Kidney capillary endothelial cell (primary cell): ENCODE measurements at regions not wholly inside any gene's neighbourhood (a gene's known extent, or its start where the extent isn't known, plus 50 kb on each side); places are given as distances from the start of the nearest gene placed in this dataset.
"Not testable (repeated sequence)": the region's sequence is repeated elsewhere in the genome, so short reads cannot be mapped to it uniquely, and the experiment has no call there.

Experiments
- DNase-seq: peaks from one replicate; pipeline ENCODE4 v3.0.0-alpha.2; 2018; ENCODE audit warnings: low spot score

DNA sequence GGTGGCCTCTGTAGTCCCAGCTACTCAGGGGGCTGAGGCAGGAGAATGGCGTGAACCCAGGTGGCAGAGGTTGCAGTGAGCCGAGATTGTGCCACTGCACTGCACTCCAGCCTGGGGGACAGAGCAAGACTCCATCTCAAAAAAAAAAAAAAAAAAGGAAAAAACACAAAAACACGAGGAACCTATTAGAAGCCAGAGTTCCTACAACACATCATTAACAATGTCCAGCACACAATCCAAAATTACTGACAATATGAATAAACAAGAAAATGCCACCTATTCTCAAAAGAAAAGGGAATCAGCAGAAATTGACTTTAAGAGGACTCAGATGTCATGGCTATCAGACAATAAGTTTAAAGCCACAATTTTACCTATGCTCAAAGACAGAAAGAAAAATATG lies 57.3 kb upstream of the HS3ST3A1 start:
- DNase-seq, result not testable (repeated sequence)

DNA sequence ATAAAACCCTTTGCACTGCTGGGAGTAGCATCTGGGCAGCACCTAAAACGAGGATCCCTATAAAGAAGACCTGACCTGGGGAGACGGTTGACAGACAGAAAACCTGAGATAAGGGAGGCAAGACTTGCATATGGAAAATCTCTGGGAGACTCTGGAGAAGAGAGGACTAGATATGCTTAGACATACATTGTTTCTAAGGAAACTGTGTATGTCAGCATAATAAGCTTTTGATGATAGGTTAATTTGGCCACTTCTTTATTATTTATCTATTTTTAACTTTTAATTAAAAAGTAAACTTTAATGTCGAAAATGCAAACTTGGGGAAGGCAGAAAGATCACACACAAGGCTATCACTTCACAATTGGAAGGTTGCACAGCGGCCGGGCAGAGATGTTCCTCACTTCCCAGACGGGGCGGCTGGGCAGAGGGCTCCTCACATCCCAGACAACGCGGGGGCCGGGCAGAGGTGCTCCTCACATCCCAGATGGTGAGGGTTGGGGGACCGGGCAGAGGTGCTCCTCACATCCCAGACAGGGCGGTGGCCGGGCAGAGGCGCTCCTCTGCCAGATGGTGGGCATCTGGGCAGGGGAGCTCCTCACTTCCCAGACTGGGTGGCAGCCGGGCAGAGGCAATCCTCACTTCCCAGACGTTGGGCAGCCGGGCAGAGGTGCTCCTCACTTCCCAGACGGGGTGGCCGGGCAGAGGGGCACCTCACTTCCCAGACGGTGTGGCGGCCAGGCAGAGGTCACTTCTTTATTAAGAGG lies 64.3 kb upstream of the HS3ST3A1 start:
- DNase-seq, result no peak

DNA sequence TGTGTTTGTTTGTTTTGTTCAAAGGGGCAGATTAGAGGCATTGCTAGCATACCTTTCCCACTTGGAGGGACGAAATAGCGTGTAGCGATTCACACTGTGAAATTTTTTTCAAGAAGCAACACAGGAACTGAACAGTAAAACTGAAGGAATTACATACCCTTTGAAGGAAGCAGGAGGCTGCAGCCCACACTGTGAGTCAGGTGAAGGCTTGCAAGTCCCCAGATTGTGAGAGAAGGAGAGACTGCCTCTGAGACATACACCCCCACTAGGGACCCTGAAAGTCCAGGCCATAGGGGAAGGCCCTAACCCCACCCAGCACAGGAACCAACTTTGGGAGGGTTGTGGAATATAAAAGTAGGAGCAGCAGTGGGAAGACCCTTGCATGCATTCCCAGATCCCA lies 69.6 kb upstream of the HS3ST3A1 start:
- DNase-seq, result no peak

DNA sequence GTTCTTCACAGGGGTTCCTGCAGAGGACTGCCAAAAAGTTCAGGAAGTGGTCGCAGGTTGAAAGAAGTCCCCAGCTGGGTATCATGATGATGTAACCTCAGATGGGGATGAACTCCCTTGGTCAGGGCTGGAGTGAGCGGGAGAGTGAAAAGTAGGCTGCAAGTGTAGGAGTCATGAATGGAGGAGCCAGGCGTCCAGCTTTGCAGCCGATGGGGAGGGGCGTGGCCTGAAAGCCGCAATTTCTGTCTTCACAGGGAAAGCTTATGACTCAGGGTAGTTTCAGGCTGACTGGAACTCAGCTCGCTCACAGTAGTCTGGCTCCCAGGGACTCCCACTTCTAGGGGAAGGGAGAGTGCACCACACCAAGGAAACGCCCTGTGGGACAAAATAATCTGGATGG lies 70.0 kb upstream of the HS3ST3A1 start:
- no peak for DNase-seq

DNA sequence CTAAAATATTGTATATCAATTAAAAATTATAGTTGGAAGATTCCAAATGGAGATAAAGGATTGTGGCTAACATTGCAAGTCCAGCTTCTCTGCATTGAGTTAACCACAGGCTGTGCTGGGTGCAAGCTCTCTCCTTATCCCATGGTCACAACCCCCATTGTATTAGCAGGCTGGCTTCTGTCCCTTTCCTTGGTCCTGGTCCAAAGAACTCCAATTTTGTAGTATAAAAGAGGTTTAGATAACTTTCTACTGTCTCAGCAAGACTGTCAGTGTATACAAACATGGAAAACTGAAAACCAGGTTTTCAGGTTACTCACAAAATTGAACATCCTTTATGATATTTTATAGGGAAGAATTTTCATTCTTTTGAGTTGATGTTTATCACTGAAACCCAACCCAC lies 76.6 kb upstream of the HS3ST3A1 start:
- no peak for DNase-seq

DNA sequence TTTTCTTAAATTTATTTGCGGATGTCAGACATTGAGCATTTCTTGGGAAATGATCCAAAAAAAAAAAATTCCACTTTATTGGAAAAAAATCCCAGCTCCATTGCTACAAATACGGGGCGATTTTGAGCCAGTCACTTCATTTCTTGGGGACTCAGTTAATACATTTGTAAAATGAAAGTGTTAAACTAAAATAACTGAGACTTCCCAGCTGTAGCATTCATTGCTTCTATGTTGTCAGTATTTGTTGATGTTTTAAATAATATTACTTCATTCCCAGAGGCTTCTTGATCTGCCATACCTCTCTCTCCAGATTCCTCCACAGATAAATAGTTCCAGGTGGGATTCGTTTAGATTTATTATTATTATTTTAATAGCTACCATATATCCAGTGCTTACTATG lies 77.1 kb upstream of the HS3ST3A1 start:
- DNase-seq, result no peak

DNA sequence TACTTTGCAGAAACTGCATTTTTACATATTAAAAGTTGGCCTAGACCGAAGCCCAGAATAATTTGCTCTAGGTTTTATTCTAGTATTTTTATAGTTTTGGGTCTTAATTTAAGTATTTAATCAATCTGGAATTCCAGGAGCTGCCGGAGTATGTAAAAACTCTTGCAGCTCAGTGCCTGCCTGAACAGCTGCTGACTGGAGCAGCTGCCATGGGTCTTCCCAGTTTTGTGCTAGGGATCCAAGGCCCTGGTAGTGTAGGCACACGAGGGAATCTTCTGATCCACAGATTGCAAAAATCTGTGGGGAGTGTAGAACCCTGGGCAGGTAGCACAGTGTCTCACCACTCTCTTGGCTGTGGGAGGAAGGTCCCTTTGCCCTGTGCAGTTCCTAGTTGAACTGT lies 87.0 kb upstream of the HS3ST3A1 start:
- DNase-seq, result no peak

DNA sequence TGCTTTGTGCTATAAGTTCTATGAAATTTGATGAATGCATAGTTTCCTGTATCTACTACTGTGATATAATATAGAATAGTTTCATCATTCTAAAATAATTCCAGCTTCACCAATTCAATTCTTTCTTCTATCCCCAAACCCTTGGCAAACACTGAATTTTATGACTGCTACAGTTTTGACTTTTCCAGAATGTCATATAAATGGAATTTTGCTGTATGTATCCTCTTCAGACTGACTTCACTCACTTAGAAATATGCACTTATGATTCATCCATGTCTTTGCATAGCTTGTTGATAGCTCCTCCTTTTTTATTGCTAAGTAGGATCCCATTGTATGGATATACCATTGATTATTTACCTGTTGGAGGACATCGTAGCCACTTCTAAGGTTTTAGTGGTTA lies 89.1 kb upstream of the HS3ST3A1 start:
- DNase-seq, result no peak

DNA sequence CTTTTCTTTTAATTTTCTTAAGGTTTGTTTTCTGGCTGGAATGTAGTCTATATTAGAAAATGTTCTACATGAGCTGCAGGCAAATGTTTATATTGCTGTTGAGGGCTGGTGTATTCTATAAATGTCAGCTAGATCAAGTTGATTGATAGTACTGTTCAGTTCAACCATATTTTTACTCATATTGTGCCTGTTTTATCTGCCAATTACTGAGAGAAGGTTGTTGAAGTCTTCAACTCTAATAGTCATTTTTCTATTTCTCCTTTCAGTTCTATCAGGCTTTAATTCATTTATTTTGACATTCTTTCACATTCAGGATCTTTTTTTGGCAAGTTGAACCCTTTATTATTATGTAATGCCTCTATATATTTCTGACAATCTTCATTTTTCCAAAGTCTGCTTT lies 93.2 kb upstream of the HS3ST3A1 start:
- no peak for DNase-seq

DNA sequence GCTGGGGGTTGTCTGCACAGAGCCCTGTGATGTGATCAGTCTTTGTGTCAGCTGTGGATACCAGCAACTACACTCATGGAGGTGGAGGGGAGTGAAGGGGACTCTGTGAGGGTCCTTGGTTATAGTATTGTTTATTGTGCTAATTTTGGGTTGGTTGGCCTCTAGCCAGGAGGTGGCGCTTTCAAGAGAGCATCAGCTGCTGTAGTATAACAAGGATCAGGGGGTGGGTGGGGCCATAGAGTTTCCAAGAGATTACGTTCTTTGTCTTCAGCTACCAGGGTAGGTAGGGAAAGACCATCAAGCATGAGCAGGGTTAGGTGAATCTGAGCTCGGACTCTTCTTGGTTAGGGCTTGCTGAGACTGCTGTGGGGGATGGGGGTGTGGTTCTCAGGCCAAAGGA lies 97.1 kb upstream of the HS3ST3A1 start:
- no peak for DNase-seq

DNA sequence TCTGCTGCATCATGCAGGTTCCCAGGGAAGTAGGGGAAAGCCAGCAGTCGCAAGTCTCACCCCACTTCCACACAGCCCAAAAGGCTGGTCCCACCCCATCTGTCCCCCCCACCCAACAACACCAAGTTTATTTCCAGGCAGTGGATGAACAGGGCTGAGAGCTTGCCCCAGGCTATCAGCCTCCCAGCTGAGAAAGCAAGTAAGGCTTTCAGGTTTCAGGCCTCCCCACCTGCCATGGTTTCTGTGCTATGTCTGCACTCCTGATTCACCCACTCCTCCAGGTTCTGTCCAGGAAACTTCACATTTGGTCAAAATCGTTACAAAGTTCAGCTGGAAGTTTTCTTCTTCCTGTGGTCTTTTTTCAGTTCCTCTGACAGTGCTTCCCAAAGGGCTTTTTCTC lies 97.5 kb upstream of the HS3ST3A1 start:
- DNase-seq, result no peak

DNA sequence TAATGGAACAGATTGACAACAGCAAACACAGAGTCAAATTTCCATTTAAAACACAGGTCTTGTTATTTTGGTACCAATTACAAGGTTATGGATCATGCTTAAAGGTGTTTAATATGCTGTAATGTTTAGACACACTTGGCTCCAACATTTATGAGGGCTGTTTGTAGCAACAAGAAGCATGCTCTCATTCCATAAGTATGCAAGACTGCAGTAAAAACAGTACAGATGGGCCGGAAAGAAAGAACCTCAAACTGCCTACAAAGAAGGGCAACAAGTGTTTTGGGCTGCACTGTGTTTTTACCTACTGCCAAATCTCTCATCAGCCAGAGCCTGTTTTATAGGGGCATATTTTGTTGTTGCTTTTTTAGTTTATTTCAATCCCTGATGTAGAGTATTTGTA lies 100.5 kb upstream of the HS3ST3A1 start:
- no peak for DNase-seq

DNA sequence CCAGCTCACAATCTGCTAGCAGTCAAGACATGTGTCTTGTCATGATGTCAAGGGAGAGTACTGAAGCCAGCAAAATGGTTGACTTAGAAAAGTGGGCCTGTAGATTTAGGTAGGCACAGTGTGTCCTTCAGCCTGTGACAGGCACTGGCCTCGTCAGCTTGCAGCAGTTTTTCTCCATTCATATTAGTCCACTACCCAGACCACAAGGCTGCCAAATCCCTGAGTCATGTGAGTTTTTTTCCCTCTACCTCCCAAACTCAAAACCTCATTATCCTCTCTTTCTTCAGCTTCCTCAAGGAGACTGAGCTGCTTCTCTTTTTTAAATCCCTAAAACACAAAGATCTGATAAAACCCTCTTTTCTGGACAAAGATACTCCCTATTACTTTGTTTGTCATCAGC lies 102.6 kb upstream of the HS3ST3A1 start:
- DNase-seq, result no peak

DNA sequence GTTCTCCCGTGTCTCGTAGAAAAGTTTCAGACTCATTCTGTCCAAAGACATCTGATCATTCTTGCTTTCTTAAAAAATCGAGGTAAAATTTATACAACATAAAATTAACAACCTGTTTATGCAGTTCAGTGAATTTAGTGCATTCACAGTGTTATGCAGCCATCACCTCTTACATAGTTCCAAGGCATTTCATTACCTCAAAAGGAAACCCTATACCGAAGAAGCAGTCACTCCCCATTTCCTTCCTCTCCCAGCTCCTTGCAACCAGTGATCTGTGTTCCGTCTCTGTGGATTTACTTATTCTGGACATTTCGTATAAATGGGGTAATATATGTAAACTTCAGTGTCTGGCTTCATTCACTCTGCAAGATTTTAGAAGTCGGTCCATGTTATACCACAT lies 103.5 kb upstream of the HS3ST3A1 start:
- no peak for DNase-seq

DNA sequence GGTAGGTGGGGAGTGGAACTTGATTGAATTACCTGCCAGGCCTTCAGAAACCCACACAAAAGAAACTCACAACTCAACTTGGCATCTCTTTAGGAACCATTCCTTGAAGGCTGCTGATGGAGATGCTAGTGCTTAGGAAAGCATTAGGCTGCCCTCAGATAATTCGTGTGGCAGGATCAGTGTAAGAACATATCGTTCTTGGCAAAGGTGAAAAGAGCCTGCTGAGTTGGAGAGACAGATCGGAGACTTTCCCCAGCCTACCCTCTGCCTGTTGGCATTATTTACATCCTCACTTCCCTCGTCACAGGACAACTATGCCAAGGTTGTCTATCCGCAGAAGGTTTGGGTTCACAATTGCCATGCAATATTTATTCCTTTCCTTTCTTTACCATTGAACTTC lies 120.0 kb upstream of the HS3ST3A1 start:
- no peak for DNase-seq

DNA sequence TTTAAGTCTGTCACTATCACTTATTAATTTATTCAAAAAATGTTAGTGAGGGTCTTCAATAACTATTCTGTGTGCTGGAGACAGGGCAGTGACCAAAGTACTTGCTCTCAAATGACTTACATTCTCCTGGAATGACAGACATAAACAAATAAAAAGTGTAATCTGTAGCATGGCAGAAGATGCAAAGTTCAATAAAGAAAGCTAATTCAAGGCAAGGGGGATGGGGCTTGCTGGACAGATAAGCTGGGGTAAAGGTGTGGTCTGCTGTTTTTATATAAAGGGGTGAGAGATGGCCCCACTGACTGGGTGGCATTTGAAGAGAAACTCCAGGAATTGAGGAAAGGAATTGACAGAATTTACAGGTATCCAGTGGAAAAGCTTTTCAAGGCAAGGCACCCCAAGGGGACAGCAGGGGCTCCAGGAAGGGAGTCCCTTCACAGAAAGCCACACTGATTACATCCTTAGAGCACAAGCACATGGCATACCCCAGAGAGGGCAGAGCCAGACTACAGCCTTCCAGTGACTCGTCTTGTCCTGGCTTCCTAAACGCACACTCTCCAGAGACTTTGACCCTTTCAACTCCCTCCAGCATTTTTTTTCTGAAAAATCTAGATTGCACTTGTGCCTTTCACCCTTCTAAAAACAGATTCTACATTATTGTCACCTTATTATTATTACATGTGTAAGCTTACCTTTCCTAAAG lies 123.7 kb upstream of the HS3ST3A1 start:
- DNase-seq, result peak; percentile 16

DNA sequence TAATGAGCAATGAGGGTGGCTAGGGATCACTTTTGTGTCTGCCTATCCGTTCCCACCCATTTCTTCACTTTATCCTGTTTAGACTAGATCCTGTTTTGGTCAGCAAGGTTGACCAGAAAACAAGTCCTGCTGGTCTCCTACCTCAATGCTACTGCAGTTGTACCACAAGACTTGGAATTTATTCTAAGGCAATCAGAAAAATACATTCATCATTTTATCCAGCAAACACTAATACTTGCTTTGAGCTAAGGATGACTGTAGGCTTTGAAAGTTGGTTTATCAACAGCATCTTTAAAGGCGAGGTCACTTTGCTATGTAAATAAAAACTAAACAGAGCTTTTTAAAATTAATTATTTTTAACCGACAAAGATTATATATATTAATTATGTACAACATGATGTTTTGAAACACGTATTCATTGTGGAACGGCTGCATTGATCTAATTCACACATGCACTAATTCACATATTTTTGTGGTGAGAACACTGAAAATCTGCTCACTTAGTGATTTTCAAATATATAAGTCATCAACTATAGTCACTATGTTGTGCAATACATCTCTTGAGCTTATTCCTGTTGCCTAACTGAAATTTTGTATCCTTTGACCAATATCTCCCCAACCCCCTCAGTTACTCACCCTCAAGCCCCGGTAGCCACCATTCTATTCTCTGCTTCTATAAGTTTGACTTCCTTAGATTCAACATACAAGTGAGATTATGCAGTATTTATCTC lies 125.9 kb upstream of the HS3ST3A1 start:
- DNase-seq, result no peak

DNA sequence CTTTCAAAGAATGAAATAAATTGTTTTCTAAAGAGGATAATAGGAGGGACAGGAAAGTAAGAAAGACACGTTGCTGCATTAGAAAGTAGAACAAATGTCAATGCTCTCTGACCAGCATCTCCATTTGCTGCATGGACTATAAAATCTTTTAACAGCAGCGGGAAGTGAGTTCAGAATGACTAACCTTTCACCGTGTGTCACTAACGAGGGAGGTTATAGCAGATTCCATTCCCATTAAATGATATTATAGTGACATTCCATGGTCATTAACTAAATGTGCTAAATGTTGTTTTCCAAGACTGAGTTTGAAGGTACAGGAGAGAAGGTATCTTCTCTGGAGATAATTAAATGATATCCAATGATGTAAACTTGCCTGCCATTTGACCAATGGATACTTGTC lies 127.1 kb upstream of the HS3ST3A1 start:
- DNase-seq, result peak; percentile 28

DNA sequence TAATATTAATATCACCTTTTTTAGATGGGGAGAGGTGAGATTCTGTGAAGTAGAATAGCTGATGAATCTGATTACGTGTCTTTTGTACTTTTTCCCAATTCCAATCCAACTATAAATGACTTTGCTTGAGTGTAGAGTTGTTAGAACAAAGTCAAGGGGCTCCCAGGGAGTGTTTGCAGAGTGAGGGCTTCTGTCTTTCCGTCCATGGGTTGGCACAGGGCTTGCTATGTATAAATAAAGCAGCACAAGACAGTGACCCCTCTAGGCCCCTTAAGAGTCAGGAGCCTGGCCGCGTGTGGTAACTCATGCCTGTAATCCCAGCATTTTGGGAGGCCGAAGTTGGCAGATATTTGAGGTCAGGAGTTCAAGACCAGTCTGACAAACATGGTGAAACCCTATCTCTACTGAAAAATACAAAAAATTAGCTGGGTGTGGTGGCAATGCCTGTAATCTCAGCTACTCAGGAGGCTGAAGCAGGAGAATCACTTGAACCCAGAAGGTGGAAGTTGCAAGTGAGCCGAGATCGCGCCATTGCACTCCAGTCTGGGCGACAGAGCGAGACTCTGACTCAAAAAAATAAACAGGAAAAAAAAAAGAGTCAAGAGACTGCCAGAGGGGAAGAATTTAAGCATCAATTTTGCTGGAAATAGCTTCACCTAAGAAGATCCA lies 127.9 kb upstream of the HS3ST3A1 start:
- DNase-seq, result no peak

DNA sequence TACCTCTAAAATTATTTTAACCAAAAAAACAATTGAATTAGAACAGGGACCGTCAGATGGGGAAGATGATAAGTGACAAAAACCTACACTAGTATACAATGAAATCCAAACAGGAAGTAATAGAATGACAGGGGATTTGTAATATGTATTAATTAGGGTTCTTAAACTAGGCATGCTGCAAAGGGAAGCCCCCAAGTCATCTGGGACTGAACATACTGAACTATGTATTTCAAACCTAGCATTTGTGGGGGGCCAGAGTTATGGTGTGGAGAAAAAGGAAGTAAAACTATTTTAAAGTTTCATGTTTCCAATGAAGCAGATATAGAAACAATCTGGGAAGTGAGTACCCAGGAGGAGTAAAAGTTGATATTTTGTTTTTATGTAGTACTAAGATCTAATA lies 133.2 kb upstream of the HS3ST3A1 start:
- no peak for DNase-seq

DNA sequence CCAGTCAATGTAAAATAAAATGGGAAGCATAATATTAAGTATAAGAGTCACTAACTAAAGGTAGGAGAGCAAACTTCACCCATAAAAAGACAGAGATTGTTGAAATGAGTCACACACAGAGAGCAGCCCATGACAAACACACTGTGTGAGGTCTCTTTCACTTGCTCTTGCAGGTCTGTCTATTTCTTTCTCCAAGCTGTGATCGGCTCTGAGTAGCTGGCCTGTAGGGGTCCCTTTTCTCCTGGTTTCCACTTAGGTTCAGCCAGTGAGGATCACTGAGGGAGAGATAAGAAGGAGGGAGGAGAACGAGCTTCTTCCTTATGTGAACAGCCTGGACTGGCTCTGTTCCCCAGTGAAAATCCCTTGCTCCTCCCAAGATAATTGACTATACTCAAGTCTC lies 133.7 kb upstream of the HS3ST3A1 start:
- DNase-seq, result no peak

DNA sequence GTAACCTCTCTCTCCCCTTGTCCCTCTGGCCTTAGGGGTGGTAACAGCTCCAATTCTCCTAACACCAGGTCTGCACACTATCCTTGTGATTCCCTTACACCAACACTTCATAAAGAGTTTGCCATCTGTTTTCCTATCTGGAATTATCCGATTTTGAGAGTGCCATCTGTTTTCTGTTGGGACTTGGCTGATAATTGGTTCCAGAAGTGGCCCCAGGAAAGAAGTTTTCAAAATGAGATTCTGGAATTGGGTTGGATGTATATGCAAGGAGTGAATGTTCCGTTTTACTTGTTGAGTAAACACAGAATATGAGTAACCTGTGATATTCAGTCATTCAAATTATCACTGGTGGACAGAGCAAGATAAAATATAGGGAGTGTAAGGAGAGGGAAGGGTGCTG lies 134.1 kb upstream of the HS3ST3A1 start:
- DNase-seq, result no peak

DNA sequence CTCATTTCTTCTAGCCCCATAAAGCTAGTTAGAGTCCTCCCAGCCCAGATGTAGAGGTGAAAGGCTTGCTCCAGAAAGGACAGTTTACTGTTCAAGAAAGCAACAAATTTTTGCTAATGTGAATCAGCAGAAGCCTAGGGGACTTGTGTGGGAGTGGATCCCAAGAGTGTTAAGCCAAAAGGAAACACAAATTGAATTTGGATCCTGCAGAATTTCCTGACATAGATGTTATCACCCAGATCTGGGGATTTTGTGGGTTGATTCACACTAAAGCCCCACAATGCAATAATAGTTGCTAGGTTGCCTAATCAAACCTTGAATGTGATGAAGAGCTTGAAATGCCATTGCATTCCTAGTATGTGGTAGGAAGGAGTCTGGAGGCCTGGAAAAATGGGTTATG lies 135.2 kb upstream of the HS3ST3A1 start:
- DNase-seq, result no peak
